ENCODE measurements at regions not wholly inside any gene's neighbourhood (a gene's known extent, or its start where the extent isn't known, plus 50 kb on each side); places are given as distances from the start of the nearest gene placed in this dataset.

GRCh38 chr20:59547596-59547995, 56.7 kb upstream of the PHACTR3 start:
- ChIA-PET CTCF (interaction anchor here (1.9 kb wide), 1 partner anchor 23 kb away, joined by 8 read pairs; no protein-coding TSS in a partner anchor), POLR2A (no interaction called here)
- DNase-seq (ENCODE audit: extremely low spot score): no peak
- TF ChIP-seq CTCF (IDR thresholded peaks at IDR 0.05; ENCODE audit: control extremely low read depth, extremely low read depth, low read depth, missing control alignments): no peak

All from GM10248 (cell line).